PC-9 (cell line): ENCODE measurements at regions not wholly inside any gene's neighbourhood (a gene's known extent, or its start where the extent isn't known, plus 50 kb on each side); places are given as distances from the start of the nearest gene placed in this dataset.

Source experiments
- BruUV-seq: library from RNA; stranded (reverse); fragments of 400-500 nt; replicated peaks from 2 replicates; lab custom pipeline; 2021; lab: Mats Ljungman, UMichigan
- CTCF ChIA-PET: fragments of 300-600 bp; sonication (Branson Sonifier 250); formaldehyde crosslinking; loops from one replicate; lab custom pipeline; 2022; ENCODE audit warnings: antibody characterized with exemption; lab: Charles Lee
- POLR2A ChIA-PET: fragments of 300-600 bp; sonication (Branson Sonifier 250); formaldehyde crosslinking; loops from one replicate; lab custom pipeline; 2022; ENCODE audit warnings: antibody characterized with exemption; ENCODE audit not compliant: unreplicated experiment; lab: Charles Lee
- DNase-seq, 2 experiments: peaks; one replicate each; pipeline versions ENCODE4 v3.0.0 to v3.0.0-alpha.2; 2015 to 2022; ENCODE audit warnings: mixed read lengths in 1 of 2
- H2AFZ ChIP-seq: fragments of 200-600 bp; sonication (generic); 2 replicates; pipeline ENCODE4 v1.8.1; 2017; ENCODE audit warnings: antibody characterized with exemption
- H3F3A ChIP-seq: fragments of 200-600 bp; sonication (generic); 2 replicates; pipeline ENCODE4 v1.8.1; 2017; ENCODE audit warnings: antibody characterized with exemption, mild to moderate bottlenecking, low read depth; ENCODE audit not compliant: insufficient read depth
- H3K27ac ChIP-seq: fragments of 200-600 bp; sonication (generic); 2 replicates; pipeline ENCODE4 v1.6.1; 2016; ENCODE audit warnings: mixed run types
- H3K27me3 ChIP-seq: fragments of 200-600 bp; sonication (generic); 2 replicates; pipeline ENCODE4 v1.6.1; 2016; ENCODE audit warnings: low read depth, mixed run types; ENCODE audit not compliant: insufficient read depth
- H3K36me3 ChIP-seq: fragments of 200-600 bp; sonication (generic); 2 replicates; pipeline ENCODE4 v1.6.1; 2016; ENCODE audit warnings: low read depth, mixed run types
- H3K4me1 ChIP-seq: fragments of 200-600 bp; sonication (generic); replicated peaks from 2 replicates; pipeline ENCODE4 v1.6.1; 2016; ENCODE audit warnings: mixed run types; ENCODE audit not compliant: insufficient read depth
- H3K4me2 ChIP-seq: fragments of 200-600 bp; sonication (generic); 2 replicates; pipeline ENCODE4 v1.6.1; 2017; ENCODE audit warnings: mixed run types
- H3K4me3 ChIP-seq: fragments of 200-600 bp; sonication (generic); 2 replicates; pipeline ENCODE4 v1.6.1; 2016; ENCODE audit warnings: mixed run types
- H3K79me2 ChIP-seq: fragments of 200-600 bp; sonication (generic); 2 replicates; pipeline ENCODE4 v1.6.1; 2017; ENCODE audit warnings: low read depth, mixed run types
- H3K9me2 ChIP-seq: fragments of 200-600 bp; sonication (generic); 2 replicates; pipeline ENCODE4 v1.8.1; 2017; ENCODE audit warnings: mild to moderate bottlenecking; ENCODE audit not compliant: insufficient read depth
- H3K9me3 ChIP-seq: fragments of 200-600 bp; sonication (generic); 2 replicates; pipeline ENCODE4 v1.8.1; 2016; ENCODE audit warnings: low read depth; ENCODE audit not compliant: insufficient read depth
- H4K20me1 ChIP-seq: fragments of 200-600 bp; sonication (generic); 2 replicates; pipeline ENCODE4 v1.8.1; 2017; ENCODE audit not compliant: insufficient read depth
- EZH2 ChIP-seq: fragments of 200-600 bp; sonication (generic); IDR thresholded peaks from 2 replicates; pipeline ENCODE4 v1.8.0; 2017; ENCODE audit warnings: antibody characterized with exemption, low read depth
- intact Hi-C: fragments of 100-400 bp; cut with micrococcal nuclease; formaldehyde crosslinking; loops from one replicate; pipeline ENCODE4 v1.10.0; 2022; ENCODE audit not compliant: unreplicated experiment
- TF ChIP-seq, protein P1 (sequence below): fragments of 200-600 bp; sonication (generic); conservative IDR thresholded peaks from 2 replicates; pipeline ENCODE4 v1.6.1; 2017; ENCODE audit warnings: mixed run types, antibody characterized with exemption, mild to moderate bottlenecking, moderate library complexity

DNA sequence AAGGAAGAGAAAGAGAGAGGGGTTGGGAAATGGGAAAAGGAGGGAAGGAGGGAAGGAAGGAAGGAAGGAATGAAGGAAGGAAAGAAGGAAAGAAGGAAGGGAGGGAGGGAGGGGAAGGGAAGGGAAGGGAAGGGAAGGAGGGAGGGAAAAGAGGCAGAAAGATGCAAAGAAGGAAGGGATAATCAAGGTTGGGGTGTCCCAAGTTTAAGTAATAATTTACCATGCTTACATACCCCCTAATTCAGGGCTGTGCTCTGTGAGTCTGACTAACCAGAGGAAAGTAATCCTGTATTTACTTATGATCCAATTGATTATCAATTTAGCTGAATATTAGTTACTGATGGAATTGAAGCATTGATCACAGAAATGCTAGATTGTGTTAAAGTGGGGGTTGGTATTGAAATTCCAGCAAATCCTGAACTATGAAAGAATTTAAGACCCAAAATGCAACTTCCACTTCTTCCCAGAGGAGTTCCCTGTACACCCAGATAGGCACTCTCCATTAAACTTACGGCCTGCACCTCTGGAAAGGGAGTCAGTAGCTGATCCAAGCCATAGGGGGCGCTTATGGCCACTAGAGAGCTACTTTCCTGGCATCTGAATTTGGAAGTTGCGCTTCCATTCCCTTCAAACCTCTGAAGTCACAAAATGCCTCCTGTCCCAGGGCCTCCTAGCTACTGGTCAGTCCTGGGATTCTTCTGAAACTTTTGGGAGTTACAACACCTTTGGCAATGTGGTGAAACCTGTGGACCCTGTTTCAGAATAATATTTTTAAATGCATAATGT is 162.7 kb upstream of the PWP1 start:
- H3K9me2 ChIP-seq, result no peaks in the 10 kb centered on the region
- H2AFZ ChIP-seq, result no peak overlapping the region
- no peak overlapping the region for H3K27ac ChIP-seq
- H3K27me3 ChIP-seq, result no peaks in the 10 kb centered on the region
- H3K79me2 ChIP-seq, result no peaks in the 10 kb centered on the region
- H3K4me2 ChIP-seq, result no peak overlapping the region
- BruUV-seq, result no TSS peak
- no peaks in the 10 kb centered on the region for H3K36me3 ChIP-seq
- intact Hi-C loops, result no loop called here
- ChIA-PET CTCF (no interaction called here), POLR2A (no interaction called here)
- H3K4me3 ChIP-seq, result no peak overlapping the region
- H4K20me1 ChIP-seq, result no peaks in the 10 kb centered on the region
- no peak for DNase-seq
- H3K9me3 ChIP-seq, result no peaks in the 10 kb centered on the region
- H3K4me1 ChIP-seq, result peaks cover 4% of the 10 kb centered on the region; the same call in 1 of the 2 replicates
- TF ChIP-seq EZH2, result no peak
- TF ChIP-seq, protein P1, sequence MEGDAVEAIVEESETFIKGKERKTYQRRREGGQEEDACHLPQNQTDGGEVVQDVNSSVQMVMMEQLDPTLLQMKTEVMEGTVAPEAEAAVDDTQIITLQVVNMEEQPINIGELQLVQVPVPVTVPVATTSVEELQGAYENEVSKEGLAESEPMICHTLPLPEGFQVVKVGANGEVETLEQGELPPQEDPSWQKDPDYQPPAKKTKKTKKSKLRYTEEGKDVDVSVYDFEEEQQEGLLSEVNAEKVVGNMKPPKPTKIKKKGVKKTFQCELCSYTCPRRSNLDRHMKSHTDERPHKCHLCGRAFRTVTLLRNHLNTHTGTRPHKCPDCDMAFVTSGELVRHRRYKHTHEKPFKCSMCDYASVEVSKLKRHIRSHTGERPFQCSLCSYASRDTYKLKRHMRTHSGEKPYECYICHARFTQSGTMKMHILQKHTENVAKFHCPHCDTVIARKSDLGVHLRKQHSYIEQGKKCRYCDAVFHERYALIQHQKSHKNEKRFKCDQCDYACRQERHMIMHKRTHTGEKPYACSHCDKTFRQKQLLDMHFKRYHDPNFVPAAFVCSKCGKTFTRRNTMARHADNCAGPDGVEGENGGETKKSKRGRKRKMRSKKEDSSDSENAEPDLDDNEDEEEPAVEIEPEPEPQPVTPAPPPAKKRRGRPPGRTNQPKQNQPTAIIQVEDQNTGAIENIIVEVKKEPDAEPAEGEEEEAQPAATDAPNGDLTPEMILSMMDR, result no peak
- no peaks in the 10 kb centered on the region; the same call in 1 of the 2 replicates for H3F3A ChIP-seq

DNA sequence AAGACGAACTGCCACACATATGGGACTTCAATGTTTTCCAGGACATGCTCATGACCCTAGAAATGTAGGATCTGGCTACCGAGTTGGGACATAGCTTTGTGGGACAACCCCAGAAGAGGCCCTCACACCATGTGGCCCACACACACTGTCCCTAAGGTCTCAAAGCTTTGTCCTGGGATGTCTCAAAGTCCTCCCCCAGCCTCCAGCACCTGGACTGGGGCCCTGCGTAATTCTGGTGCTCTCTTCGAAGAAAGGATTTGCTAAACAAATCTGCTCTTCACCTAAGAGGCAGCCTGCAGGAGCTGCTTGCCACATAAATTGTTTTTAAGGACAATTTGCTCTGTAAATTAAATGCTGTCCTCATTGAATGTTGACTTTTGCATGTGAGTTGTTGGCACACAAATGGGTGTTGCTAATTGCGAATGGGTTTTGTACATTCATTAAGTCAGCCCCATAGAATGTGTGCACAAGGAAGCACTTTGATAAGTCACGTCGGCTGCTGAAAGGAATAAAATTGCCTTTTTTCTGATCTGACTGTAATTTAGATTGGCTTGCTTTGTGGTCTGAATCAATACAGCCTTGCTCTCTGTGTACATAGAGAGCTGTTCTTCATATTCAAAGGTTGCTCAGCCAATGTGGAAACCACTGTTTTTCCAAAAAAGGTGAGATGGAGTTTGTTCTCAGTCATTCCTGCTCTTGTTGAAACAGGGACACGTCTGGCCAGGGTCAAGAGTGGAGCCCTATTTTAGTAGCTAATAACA is 161.6 kb upstream of the PWP1 start:
- no peaks in the 10 kb centered on the region; the same call in 1 of the 2 replicates for H3F3A ChIP-seq
- H3K9me2 ChIP-seq, result no peaks in the 10 kb centered on the region
- ChIA-PET CTCF (no interaction called here), POLR2A (no interaction called here)
- no peak overlapping the region for H3K27ac ChIP-seq
- intact Hi-C loops, result no loop called here
- H3K4me2 ChIP-seq, result no peak overlapping the region
- H3K36me3 ChIP-seq, result no peaks in the 10 kb centered on the region
- H4K20me1 ChIP-seq, result no peaks in the 10 kb centered on the region
- DNase-seq, result no peak
- no peak for TF ChIP-seq EZH2
- TF ChIP-seq, protein P1, result no peak
- H3K4me1 ChIP-seq, result peaks cover 4% of the 10 kb centered on the region; the same call in 1 of the 2 replicates
- BruUV-seq, result no TSS peak
- no peak overlapping the region for H2AFZ ChIP-seq
- H3K4me3 ChIP-seq, result no peak overlapping the region
- no peaks in the 10 kb centered on the region for H3K79me2 ChIP-seq
- H3K27me3 ChIP-seq, result no peaks in the 10 kb centered on the region
- H3K9me3 ChIP-seq, result no peaks in the 10 kb centered on the region

GRCh38 chr12:107525063-107525718 is 160.4 kb upstream of the PWP1 start:
- no peaks in the 10 kb centered on the region for H3K36me3 ChIP-seq
- POLR2A ChIA-PET, result interaction anchor here (0.6 kb wide), 1 partner anchor 15 kb away, joined by 3 read pairs; no protein-coding TSS in a partner anchor
- intact Hi-C loops, result no loop called here
- H3K9me3 ChIP-seq, result no peaks in the 10 kb centered on the region
- H2AFZ ChIP-seq, result no peak overlapping the region
- 0 out of 2 replicates have a peak, but pooled peaks cover 4% of the 10 kb centered on the region for H3K4me1 ChIP-seq
- H3K27me3 ChIP-seq, result no peaks in the 10 kb centered on the region
- no peak for TF ChIP-seq EZH2
- TF ChIP-seq, protein P1, result no peak
- CTCF ChIA-PET, result no interaction called here
- BruUV-seq, result no TSS peak
- no peak overlapping the region for H3K4me3 ChIP-seq
- H4K20me1 ChIP-seq, result no peaks in the 10 kb centered on the region
- no peaks in the 10 kb centered on the region; the same call in 1 of the 2 replicates for H3F3A ChIP-seq
- no peaks in the 10 kb centered on the region for H3K9me2 ChIP-seq
- H3K79me2 ChIP-seq, result no peaks in the 10 kb centered on the region
- H3K4me2 ChIP-seq, result no peak overlapping the region
- no peak for DNase-seq
- no peak overlapping the region for H3K27ac ChIP-seq
